Karpas-422 (cell line): ENCODE measurements at regions not wholly inside any gene's neighbourhood (a gene's known extent, or its start where the extent isn't known, plus 50 kb on each side); places are given as distances from the start of the nearest gene placed in this dataset.

Source experiments
- DNase-seq: peaks from one replicate; pipeline ENCODE4 v3.0.0-alpha.2; 2015
- H2AFZ ChIP-seq: fragments of 200-600 bp; sonication (generic); 2 replicates; pipeline ENCODE4 v1.6.1; 2014; ENCODE audit warnings: antibody characterized with exemption, low read length, mixed read lengths
- H3K27ac ChIP-seq: fragments of 200-600 bp; sonication (generic); 2 replicates; pipeline ENCODE4 v1.5.1; 2014; ENCODE audit warnings: mild to moderate bottlenecking, low read length, moderate library complexity
- H3K27me3 ChIP-seq: fragments of 200-600 bp; sonication (generic); 2 replicates; pipeline ENCODE4 v1.6.1; 2014; ENCODE audit warnings: low read length, mixed read lengths
- H3K36me3 ChIP-seq: fragments of 200-600 bp; sonication (generic); 2 replicates; pipeline ENCODE4 v1.6.1; 2014; ENCODE audit warnings: low read length, mixed read lengths; ENCODE audit not compliant: insufficient read depth
- H3K4me1 ChIP-seq: fragments of 200-600 bp; sonication (generic); 2 replicates; pipeline ENCODE4 v1.6.1; 2014; ENCODE audit warnings: mild to moderate bottlenecking, low read length, mixed read lengths
- H3K4me2 ChIP-seq: fragments of 200-600 bp; sonication (generic); 2 replicates; pipeline ENCODE4 v1.6.1; 2014; ENCODE audit warnings: low read length, low read depth, mild to moderate bottlenecking; ENCODE audit not compliant: poor library complexity, severe bottlenecking
- H3K4me3 ChIP-seq: fragments of 200-600 bp; sonication (generic); 2 replicates; pipeline ENCODE4 v1.5.1; 2014; ENCODE audit warnings: mild to moderate bottlenecking, antibody characterized with exemption, low read length, mixed read lengths
- H3K79me2 ChIP-seq: fragments of 200-600 bp; sonication (generic); 2 replicates; pipeline ENCODE4 v1.6.1; 2014; ENCODE audit warnings: mild to moderate bottlenecking, low read length, mixed read lengths
- H3K9ac ChIP-seq: fragments of 200-600 bp; sonication (generic); 2 replicates; pipeline ENCODE4 v1.6.0; 2014; ENCODE audit warnings: low read length
- H3K9me2 ChIP-seq: fragments of 200-600 bp; sonication (generic), shearing (Covaris generic); replicated peaks from 2 replicates; pipeline ENCODE4 v1.6.0; 2014; ENCODE audit warnings: mild to moderate bottlenecking, low read length, moderate library complexity; ENCODE audit not compliant: insufficient read depth
- H3K9me3 ChIP-seq: fragments of 300-700, 200-600 bp; sonication (generic); 2 replicates; pipeline ENCODE4 v1.6.1; 2014; ENCODE audit warnings: low read length, mixed read lengths
- H4K20me1 ChIP-seq: fragments of 200-600 bp; sonication (generic); 2 replicates; pipeline ENCODE4 v1.6.1; 2014; ENCODE audit warnings: mild to moderate bottlenecking, antibody characterized with exemption, low read length, low read depth; ENCODE audit not compliant: insufficient read depth

- H3K36me3 ChIP-seq, result no peaks in the 10 kb centered on the region
- H3K9me2 ChIP-seq, result 0 out of 2 replicates have a peak, but pooled peaks cover 6% of the 10 kb centered on the region
- H3K9ac ChIP-seq, result no peak overlapping the region
- H3K4me1 ChIP-seq, result no peaks in the 10 kb centered on the region
- no peak for DNase-seq
- H3K79me2 ChIP-seq, result no peaks in the 10 kb centered on the region
- H3K9me3 ChIP-seq, result peaks cover 3% of the 10 kb centered on the region; the same call in 1 of the 2 replicates
- no peak overlapping the region for H3K4me3 ChIP-seq
- no peaks in the 10 kb centered on the region for H4K20me1 ChIP-seq
- no peak overlapping the region for H2AFZ ChIP-seq
- H3K4me2 ChIP-seq, result no peak overlapping the region
- H3K27ac ChIP-seq, result no peak overlapping the region
- no peaks in the 10 kb centered on the region; the same call in 1 of the 2 replicates for H3K27me3 ChIP-seq
Observed at GRCh38 chr18:68555879-68556301, 159.0 kb downstream of the TMX3 start.

- H2AFZ ChIP-seq, result no peak overlapping the region
Observed at GRCh38 chr18:68548904-68549870, 165.7 kb downstream of the TMX3 start.

GRCh38 chr18:68543344-68543743 is 171.6 kb downstream of the TMX3 start:
- no peaks in the 10 kb centered on the region for H4K20me1 ChIP-seq

More at GRCh38 chr18:68548904-68549870, 165.7 kb downstream of the TMX3 start:
- H3K79me2 ChIP-seq, result no peaks in the 10 kb centered on the region
- no peak overlapping the region for H3K9ac ChIP-seq
- peaks cover 10% of the 10 kb centered on the region for H3K9me3 ChIP-seq
- H3K4me3 ChIP-seq, result no peak overlapping the region
- H4K20me1 ChIP-seq, result no peaks in the 10 kb centered on the region
- H3K4me1 ChIP-seq, result no peaks in the 10 kb centered on the region
- DNase-seq, result no peak
- no peaks in the 10 kb centered on the region for H3K36me3 ChIP-seq
- no peaks in the 10 kb centered on the region for H3K9me2 ChIP-seq
- no peaks in the 10 kb centered on the region; the same call in 1 of the 2 replicates for H3K27me3 ChIP-seq
- H3K4me2 ChIP-seq, result no peak overlapping the region
- H3K27ac ChIP-seq, result no peak overlapping the region

GRCh38 chr18:68542846-68543245 is 172.1 kb downstream of the TMX3 start:
- Histone ChIP-seq H3K9me3 (peaks cover 8% of the 10 kb centered on the region; the same call in 1 of the 2 replicates), H3K4me1 (no peaks in the 10 kb centered on the region), H2AFZ (no peak overlapping the region), H3K9me2 (0 out of 2 replicates have a peak, but pooled peaks cover 4% of the 10 kb centered on the region), H3K27ac (no peak overlapping the region), H3K4me3 (no peak overlapping the region), H3K4me2 (no peak overlapping the region), H3K79me2 (no peaks in the 10 kb centered on the region), H4K20me1 (no peaks in the 10 kb centered on the region), H3K36me3 (no peaks in the 10 kb centered on the region), H3K27me3 (no peaks in the 10 kb centered on the region; the same call in 1 of the 2 replicates), H3K9ac (no peak overlapping the region)
- DNase-seq, result no peak

More at GRCh38 chr18:68543344-68543743, 171.6 kb downstream of the TMX3 start:
- peaks cover 10% of the 10 kb centered on the region; the same call in 1 of the 2 replicates for H3K9me3 ChIP-seq
- no peaks in the 10 kb centered on the region; the same call in 1 of the 2 replicates for H3K27me3 ChIP-seq
- no peaks in the 10 kb centered on the region for H3K36me3 ChIP-seq
- no peak overlapping the region for H3K4me2 ChIP-seq
- no peak overlapping the region for H2AFZ ChIP-seq
- H3K79me2 ChIP-seq, result no peaks in the 10 kb centered on the region
- DNase-seq, result no peak
- 0 out of 2 replicates have a peak, but pooled peaks cover 4% of the 10 kb centered on the region for H3K9me2 ChIP-seq
- no peaks in the 10 kb centered on the region for H3K4me1 ChIP-seq
- H3K9ac ChIP-seq, result no peak overlapping the region
- no peak overlapping the region for H3K27ac ChIP-seq
- H3K4me3 ChIP-seq, result no peak overlapping the region

GRCh38 chr18:68533641-68534040 is 181.3 kb downstream of the TMX3 start:
- Histone ChIP-seq H3K27me3 (no peaks in the 10 kb centered on the region), H4K20me1 (no peaks in the 10 kb centered on the region), H3K4me2 (no peak overlapping the region), H3K4me3 (no peak overlapping the region), H3K36me3 (no peaks in the 10 kb centered on the region), H3K4me1 (no peaks in the 10 kb centered on the region), H3K27ac (no peak overlapping the region), H3K9ac (no peak overlapping the region), H3K9me3 (no peaks in the 10 kb centered on the region), H2AFZ (no peak overlapping the region), H3K79me2 (no peaks in the 10 kb centered on the region), H3K9me2 (no peaks in the 10 kb centered on the region)
- no peak for DNase-seq

GRCh38 chr18:68532328-68532885 is 182.5 kb downstream of the TMX3 start:
- no peaks in the 10 kb centered on the region for H3K79me2 ChIP-seq
- H3K4me3 ChIP-seq, result no peak overlapping the region
- H3K9me3 ChIP-seq, result no peaks in the 10 kb centered on the region
- H3K36me3 ChIP-seq, result no peaks in the 10 kb centered on the region
- H3K4me1 ChIP-seq, result no peaks in the 10 kb centered on the region
- H3K4me2 ChIP-seq, result no peak overlapping the region
- no peak overlapping the region for H2AFZ ChIP-seq
- no peak overlapping the region for H3K27ac ChIP-seq
- H3K9me2 ChIP-seq, result no peaks in the 10 kb centered on the region
- H3K9ac ChIP-seq, result no peak overlapping the region
- no peaks in the 10 kb centered on the region for H4K20me1 ChIP-seq
- no peak for DNase-seq
- H3K27me3 ChIP-seq, result no peaks in the 10 kb centered on the region

GRCh38 chr18:68525091-68525490 is 189.8 kb downstream of the TMX3 start:
- Histone ChIP-seq H3K36me3 (no peaks in the 10 kb centered on the region), H3K9ac (no peak overlapping the region), H3K4me3 (no peak overlapping the region), H4K20me1 (no peaks in the 10 kb centered on the region), H3K9me2 (no peaks in the 10 kb centered on the region; the same call in 1 of the 2 replicates), H3K4me2 (no peak overlapping the region), H3K79me2 (no peaks in the 10 kb centered on the region), H3K27ac (no peak overlapping the region), H3K27me3 (0 out of 2 replicates have a peak, but pooled peaks cover 3% of the 10 kb centered on the region), H2AFZ (no peak overlapping the region), H3K4me1 (no peaks in the 10 kb centered on the region), H3K9me3 (peaks cover 3% of the 10 kb centered on the region; the same call in 1 of the 2 replicates)
- no peak for DNase-seq
